HG02623 (cell line): ENCODE measurements at regions not wholly inside any gene's neighbourhood (a gene's known extent, or its start where the extent isn't known, plus 50 kb on each side); places are given as distances from the start of the nearest gene placed in this dataset.

ENCODE experiments used
- ATAC-seq: cut with Tn5 transposase; IDR thresholded peaks from one replicate; pipeline ENCODE4 v1.9.1; 2021; ENCODE audit warnings: moderate library complexity; ENCODE audit not compliant: unreplicated experiment

DNA sequence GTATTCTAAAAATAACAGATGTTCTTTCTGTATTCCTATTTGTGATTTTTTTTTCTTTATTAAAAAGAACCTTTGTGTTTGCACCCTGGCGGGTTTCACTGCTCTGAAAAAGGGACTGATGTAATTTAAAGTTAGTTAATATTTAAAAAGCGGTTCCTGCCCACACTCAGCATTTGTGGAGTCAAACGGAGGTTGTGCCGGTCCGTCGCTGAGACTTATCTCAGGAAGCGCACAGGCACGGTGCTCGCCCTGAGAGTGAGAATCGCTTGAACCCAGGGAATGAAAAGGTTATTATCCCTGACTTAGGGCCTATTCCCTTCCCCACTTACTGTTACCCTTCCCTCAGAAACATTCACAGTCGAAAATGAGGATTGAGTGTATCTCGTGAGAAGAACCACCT, 366.7 kb downstream of the THBS2 start:
- no peak for ATAC-seq

GRCh38 chr6:168885751-168886742, 367.6 kb downstream of the THBS2 start:
- no peak for ATAC-seq

GRCh38 chr6:168885196-168885595, 368.4 kb downstream of the THBS2 start:
- ATAC-seq: no peak

DNA sequence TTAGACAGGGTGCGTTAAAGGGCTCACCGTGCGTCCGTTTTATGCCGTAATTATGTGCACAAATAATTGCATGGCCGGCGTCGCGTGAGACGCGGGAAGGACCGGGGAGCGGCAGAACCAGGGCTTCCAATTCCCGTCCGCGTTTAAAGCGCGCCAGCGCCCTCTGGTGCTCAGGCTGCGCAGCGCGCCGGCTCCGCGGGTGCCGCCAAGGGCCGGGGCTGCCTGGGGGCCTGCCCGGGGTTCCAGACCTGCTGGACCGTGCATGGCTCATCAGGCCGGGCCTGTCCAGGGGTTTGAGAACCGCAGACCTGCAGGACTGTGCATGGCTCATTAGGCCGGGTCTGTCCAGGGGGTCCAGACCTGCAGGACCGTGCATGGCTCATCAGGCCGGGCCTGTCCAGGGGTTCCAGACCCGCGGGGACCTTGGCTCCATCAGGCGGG, 369.0 kb downstream of the THBS2 start:
- no peak for ATAC-seq

DNA sequence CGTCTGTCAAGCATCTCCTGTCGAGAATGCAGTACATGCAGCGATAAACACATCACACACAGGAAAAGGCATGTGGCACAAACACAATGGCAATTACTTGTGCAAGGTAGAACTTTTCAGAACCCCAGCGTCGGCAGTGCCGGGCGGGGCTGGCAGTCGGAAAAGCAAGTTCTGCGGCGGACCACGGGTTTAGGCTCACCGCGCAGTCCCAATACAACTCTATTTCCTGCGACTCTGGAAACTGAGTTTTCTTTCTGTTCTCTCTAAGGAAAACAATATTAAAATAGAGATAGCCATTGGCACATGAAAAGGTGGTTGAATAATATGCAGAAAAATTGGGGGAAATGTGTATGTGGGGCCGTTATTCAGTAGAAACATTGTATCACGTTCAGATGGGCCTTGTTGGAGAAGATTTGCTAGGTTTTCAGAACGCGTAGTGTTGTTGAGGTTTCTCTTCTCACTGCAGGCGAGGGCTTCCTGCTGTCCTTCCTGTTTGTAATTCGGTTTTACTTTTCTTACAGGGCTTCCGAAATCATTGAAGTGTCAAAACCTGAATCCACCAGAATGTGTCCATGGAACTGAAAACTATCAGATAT, 369.5 kb downstream of the THBS2 start:
- no peak for ATAC-seq

DNA sequence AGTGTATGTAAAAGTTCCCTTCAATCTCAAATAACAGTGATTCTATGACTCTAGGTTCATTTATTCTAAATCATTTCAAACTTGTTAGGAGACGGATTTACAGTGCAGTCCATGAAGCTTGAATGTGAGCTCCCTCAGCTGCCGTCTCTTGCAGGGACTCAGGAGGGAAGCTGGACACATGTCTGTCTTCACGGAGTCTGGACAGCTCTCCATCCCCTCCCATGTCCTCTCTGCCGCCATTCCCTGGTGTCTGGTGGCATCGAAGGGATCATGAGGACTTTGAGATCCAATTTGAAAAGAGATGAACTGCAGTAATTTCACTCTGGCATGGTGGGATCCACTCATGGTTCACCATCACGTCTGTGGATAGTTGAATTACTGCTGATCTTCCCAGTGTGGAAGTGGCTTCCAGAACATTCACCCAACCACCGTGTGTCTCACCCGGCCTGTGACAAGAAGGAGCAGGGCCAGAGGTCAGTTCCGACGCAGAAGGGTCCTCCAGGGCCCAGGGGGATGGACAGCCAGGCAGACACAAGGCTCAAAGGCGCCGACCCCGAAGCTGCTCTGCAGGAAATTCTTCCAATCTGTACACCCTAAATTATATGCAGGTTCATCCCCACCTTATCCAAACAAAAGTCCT, 370.1 kb downstream of the THBS2 start:
- no peak for ATAC-seq

GRCh38 chr6:168880271-168880670, 373.4 kb downstream of the THBS2 start:
- ATAC-seq: no peak

- no peak for ATAC-seq
Measured at GRCh38 chr6:168877821-168878282, 375.8 kb downstream of the THBS2 start.

DNA sequence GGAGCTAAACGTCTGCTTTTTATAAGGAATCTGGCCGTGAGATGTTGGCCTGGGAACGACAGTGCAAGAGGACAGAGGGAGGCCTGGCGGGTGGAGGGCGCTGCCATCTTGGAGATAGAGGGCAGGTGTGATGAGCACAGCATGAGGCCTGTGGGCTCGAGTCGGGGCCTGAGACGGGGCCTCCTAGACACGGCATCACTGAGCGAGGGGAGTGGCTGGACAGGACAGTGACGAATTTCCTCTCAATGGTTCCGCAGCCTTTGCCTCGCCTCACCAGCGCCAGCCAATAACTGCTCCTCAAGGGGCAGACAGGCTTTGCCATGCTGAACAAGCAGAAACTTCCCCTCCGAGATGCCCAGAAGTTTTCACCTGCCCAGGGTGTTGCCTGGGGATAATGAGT, 376.7 kb downstream of the THBS2 start:
- no peak for ATAC-seq

GRCh38 chr6:168875811-168876576, 377.7 kb downstream of the THBS2 start:
- ATAC-seq: no peak

GRCh38 chr6:168874637-168875036, 379.0 kb downstream of the THBS2 start:
- no peak for ATAC-seq

GRCh38 chr6:168873278-168874190, 380.1 kb downstream of the THBS2 start:
- no peak for ATAC-seq

- no peak for ATAC-seq
Measured at GRCh38 chr6:168871642-168872315, 381.9 kb downstream of the THBS2 start.

GRCh38 chr6:168870982-168871381, 382.7 kb downstream of the THBS2 start:
- no peak for ATAC-seq

DNA sequence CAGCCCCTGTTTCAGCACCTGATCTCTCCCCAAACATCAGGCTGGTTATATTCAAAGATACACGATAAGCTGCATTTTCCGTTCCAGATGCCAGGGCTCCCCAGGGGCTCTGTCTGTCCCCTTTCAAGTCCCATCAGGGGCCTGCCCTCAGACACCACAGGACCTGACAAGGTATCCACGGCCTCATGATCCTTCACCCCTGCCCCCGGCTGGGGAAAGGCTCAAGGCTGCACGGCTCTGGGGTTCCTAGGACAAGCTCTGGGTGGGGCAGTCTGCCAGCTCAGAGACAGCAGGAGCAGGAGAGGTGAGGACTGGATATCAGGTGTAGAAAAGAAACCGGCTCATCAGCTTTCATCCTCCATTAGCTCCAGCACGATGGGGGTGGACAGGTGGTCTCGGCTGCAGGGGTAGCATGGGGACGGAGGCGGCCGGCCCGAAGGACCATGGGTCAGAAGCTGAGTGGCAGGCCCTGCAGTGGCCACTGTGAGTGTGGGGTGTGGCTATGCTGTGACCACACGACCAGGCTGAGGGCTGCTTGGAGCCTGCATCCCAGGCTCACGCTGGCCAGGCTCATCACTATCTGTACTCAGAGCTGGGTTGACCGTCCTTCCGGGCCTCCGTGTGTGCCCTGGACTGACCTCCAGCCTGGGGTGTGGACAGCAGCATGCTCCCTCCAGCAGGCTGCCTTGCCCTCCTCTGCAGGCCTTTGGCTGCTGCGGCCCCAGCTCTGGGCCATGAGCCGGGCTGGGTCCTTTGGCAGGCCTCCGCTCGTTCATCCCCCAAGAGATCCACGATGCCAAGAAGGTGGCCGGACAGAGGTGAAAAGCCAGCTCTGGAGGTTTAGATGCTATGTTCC, 386.2 kb downstream of the THBS2 start:
- no peak for ATAC-seq

DNA sequence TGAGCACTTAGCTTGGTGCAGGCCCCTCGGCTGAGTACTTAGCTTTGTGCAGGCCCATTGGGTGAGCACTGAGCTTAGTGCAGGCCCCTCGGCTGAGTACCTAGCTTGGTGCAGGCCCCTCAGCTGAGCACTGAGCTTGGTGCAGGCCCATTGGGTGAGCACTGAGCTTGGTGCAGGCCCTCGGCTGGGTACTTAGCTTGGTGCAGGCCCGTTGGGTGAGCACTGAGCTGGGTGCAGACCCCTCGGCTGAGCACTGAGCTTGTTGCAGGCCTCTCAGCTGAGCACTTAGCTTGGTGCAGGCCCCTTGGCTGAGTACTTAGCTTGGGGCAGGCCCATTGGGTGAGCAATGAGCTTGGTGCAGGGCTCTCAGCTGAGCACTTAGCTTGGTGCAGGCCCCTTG, 387.1 kb downstream of the THBS2 start:
- no peak for ATAC-seq

- no peak for ATAC-seq
Measured at GRCh38 chr6:168865522-168865921, 388.1 kb downstream of the THBS2 start.
